ENCODE measurements at regions not wholly inside any gene's neighbourhood (a gene's known extent, or its start where the extent isn't known, plus 50 kb on each side); places are given as distances from the start of the nearest gene placed in this dataset.

DNA sequence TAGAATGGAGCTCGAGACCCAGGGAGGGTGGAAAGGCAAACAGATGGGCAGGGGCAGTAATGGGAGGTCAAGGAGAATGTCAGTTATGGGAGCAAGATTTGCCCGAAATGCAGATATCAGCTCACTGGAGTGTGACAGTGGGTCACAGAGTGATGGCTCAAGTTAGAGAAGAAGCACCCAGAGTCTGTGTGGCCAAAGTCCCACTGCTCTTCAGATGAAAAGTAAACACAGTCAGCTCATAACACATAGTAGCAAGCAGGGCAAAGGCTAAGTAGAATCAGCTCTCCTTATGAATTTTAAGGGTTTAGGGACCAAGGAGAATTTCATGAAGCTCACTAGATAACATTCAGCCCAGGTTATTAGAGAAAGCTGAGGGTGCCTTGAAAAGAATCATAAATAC lies 264.9 kb upstream of the MON1B start:
- no peak for ATAC-seq
- TF ChIP-seq ESRRG (CRISPR knock-in tag; IDR thresholded peaks at IDR 0.05) (no peak), RARB (CRISPR knock-in tag; IDR thresholded peaks at IDR 0.05) (no peak), ZNF565 (CRISPR knock-in tag; conservative IDR thresholded peaks at IDR 0.05; ENCODE audit: low read depth) (no peak), TOX (CRISPR knock-in tag; IDR thresholded peaks at IDR 0.05; ENCODE audit: borderline replicate concordance) (no peak), PPARA (CRISPR knock-in tag; IDR thresholded peaks at IDR 0.05; ENCODE audit: borderline replicate concordance) (no peak), SNAI2 (CRISPR knock-in tag; IDR thresholded peaks at IDR 0.05) (no peak), BACH2 (CRISPR knock-in tag; IDR thresholded peaks at IDR 0.05; ENCODE audit: borderline replicate concordance) (no peak), ZC3H10 (CRISPR knock-in tag; IDR thresholded peaks at IDR 0.05) (no peak), ZFP30 (CRISPR knock-in tag; IDR thresholded peaks at IDR 0.05) (no peak)
- TF ChIP-seq, protein P1, sequence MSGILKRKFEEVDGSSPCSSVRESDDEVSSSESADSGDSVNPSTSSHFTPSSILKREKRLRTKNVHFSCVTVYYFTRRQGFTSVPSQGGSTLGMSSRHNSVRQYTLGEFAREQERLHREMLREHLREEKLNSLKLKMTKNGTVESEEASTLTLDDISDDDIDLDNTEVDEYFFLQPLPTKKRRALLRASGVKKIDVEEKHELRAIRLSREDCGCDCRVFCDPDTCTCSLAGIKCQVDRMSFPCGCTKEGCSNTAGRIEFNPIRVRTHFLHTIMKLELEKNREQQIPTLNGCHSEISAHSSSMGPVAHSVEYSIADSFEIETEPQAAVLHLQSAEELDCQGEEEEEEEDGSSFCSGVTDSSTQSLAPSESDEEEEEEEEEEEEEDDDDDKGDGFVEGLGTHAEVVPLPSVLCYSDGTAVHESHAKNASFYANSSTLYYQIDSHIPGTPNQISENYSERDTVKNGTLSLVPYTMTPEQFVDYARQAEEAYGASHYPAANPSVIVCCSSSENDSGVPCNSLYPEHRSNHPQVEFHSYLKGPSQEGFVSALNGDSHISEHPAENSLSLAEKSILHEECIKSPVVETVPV (CRISPR knock-in tag; IDR thresholded peaks at IDR 0.05) = no peak
- TF ChIP-seq, protein P2, sequence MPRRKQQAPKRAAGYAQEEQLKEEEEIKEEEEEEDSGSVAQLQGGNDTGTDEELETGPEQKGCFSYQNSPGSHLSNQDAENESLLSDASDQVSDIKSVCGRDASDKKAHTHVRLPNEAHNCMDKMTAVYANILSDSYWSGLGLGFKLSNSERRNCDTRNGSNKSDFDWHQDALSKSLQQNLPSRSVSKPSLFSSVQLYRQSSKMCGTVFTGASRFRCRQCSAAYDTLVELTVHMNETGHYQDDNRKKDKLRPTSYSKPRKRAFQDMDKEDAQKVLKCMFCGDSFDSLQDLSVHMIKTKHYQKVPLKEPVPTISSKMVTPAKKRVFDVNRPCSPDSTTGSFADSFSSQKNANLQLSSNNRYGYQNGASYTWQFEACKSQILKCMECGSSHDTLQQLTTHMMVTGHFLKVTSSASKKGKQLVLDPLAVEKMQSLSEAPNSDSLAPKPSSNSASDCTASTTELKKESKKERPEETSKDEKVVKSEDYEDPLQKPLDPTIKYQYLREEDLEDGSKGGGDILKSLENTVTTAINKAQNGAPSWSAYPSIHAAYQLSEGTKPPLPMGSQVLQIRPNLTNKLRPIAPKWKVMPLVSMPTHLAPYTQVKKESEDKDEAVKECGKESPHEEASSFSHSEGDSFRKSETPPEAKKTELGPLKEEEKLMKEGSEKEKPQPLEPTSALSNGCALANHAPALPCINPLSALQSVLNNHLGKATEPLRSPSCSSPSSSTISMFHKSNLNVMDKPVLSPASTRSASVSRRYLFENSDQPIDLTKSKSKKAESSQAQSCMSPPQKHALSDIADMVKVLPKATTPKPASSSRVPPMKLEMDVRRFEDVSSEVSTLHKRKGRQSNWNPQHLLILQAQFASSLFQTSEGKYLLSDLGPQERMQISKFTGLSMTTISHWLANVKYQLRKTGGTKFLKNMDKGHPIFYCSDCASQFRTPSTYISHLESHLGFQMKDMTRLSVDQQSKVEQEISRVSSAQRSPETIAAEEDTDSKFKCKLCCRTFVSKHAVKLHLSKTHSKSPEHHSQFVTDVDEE (CRISPR knock-in tag; IDR thresholded peaks at IDR 0.05) = no peak
- TF ChIP-seq, protein P3, sequence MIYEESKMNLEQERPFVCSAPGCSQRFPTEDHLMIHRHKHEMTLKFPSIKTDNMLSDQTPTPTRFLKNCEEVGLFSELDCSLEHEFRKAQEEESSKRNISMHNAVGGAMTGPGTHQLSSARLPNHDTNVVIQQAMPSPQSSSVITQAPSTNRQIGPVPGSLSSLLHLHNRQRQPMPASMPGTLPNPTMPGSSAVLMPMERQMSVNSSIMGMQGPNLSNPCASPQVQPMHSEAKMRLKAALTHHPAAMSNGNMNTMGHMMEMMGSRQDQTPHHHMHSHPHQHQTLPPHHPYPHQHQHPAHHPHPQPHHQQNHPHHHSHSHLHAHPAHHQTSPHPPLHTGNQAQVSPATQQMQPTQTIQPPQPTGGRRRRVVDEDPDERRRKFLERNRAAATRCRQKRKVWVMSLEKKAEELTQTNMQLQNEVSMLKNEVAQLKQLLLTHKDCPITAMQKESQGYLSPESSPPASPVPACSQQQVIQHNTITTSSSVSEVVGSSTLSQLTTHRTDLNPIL (CRISPR knock-in tag; IDR thresholded peaks at IDR 0.05; ENCODE audit: low read depth) = no peak

DNA sequence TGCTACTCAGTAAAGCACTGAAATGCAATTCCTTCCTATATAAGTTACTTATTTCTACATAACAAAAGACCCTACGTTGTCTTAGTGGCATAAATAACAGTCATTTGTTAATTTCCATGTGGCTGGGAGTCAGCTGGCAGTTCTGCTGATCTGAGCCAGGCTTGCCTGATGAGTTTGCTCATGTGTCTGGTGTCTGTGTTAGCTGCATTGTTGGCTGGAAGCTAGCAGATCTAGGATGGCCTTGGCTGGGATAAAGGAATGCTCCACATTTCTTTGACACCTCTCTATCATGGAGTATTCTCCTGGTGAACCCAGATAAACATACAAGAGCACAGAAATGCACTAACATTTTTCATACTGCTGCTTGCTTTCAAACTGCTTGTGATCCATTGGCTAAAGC lies 264.4 kb upstream of the MON1B start:
- ATAC-seq = no peak

DNA sequence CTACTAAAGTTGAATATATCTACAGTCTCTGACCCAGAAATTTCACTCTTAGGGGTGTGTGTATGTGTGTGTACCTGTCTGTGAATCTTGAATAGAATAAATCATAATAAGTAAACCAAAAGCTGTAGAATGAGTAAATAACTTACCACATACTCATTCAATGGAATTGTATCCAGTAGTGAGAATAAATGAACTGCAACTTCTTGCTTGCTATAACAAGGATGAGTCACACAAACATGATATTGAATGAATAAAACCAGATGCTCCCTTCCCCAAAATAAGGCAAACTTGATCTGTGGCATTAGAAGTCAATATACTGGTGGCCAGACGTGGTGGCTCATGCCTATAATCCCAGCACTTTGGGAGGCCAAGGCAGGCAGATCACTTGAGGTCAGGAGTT lies 259.8 kb upstream of the MON1B start:
- TF ChIP-seq BACH2 (CRISPR knock-in tag; IDR thresholded peaks at IDR 0.05; ENCODE audit: borderline replicate concordance) = no peak
- peak; percentile 76 for ATAC-seq

More for the DNA sequence above, 264.4 kb upstream of the MON1B start:
- TF ChIP-seq ZNF8 (CRISPR knock-in tag; IDR thresholded peaks at IDR 0.05) (no peak), ZC3H10 (CRISPR knock-in tag; IDR thresholded peaks at IDR 0.05) (no peak), OSR1 (CRISPR knock-in tag; IDR thresholded peaks at IDR 0.05) (no peak), BACH2 (CRISPR knock-in tag; IDR thresholded peaks at IDR 0.05; ENCODE audit: borderline replicate concordance) (no peak), ZNF565 (CRISPR knock-in tag; conservative IDR thresholded peaks at IDR 0.05; ENCODE audit: low read depth) (no peak), TOX (CRISPR knock-in tag; IDR thresholded peaks at IDR 0.05; ENCODE audit: borderline replicate concordance) (no peak), ZFP30 (CRISPR knock-in tag; IDR thresholded peaks at IDR 0.05) (no peak), SNAI2 (CRISPR knock-in tag; IDR thresholded peaks at IDR 0.05) (no peak), PPARA (CRISPR knock-in tag; IDR thresholded peaks at IDR 0.05; ENCODE audit: borderline replicate concordance) (no peak)
- TF ChIP-seq, protein P2 (CRISPR knock-in tag; IDR thresholded peaks at IDR 0.05) = no peak
- TF ChIP-seq, protein P4, sequence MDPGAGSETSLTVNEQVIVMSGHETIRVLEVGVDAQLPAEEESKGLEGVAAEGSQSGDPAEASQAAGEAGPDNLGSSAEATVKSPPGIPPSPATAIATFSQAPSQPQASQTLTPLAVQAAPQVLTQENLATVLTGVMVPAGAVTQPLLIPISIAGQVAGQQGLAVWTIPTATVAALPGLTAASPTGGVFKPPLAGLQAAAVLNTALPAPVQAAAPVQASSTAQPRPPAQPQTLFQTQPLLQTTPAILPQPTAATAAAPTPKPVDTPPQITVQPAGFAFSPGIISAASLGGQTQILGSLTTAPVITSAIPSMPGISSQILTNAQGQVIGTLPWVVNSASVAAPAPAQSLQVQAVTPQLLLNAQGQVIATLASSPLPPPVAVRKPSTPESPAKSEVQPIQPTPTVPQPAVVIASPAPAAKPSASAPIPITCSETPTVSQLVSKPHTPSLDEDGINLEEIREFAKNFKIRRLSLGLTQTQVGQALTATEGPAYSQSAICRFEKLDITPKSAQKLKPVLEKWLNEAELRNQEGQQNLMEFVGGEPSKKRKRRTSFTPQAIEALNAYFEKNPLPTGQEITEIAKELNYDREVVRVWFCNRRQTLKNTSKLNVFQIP (CRISPR knock-in tag; IDR thresholded peaks at IDR 0.05; ENCODE audit: borderline replicate concordance, low read depth) = no peak

DNA sequence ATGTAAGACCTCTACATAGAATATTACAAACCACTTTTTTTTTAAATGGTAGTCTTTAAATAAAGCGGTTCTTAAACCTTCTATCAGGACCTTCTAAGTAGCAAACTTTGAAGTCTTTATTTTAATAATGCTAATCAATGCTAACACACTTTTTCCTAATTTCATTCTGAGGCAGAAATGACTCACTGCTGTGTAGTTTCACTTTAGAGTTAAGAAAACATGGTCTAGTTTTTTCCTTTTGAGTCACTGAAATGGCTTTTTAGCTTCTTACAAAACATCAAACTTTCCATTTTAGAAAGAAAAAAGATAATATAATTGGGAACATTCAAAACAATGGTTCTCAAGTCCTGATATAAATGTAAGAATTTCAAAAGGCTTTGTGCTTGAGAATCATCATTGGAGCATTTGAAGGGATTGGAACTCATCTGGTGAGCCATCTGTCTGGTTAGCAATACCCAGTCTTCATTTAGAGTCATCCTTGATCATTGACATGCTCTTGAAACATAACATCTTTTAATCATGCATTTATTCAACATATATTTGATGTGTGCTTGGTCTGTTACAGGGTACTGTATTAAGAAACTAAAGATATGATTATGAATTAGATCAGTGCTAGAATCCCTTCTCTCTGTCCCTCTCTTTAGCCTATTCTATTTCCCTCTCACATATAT lies 258.3 kb upstream of the MON1B start:
- ATAC-seq = no peak; the same call in 2 of the 3 replicates
- TF ChIP-seq OSR1 (CRISPR knock-in tag; IDR thresholded peaks at IDR 0.05) (no peak), ZC3H10 (CRISPR knock-in tag; IDR thresholded peaks at IDR 0.05) (no peak), SNAI2 (CRISPR knock-in tag; IDR thresholded peaks at IDR 0.05) (no peak), TOX (CRISPR knock-in tag; IDR thresholded peaks at IDR 0.05; ENCODE audit: borderline replicate concordance) (no peak), ZNF565 (CRISPR knock-in tag; conservative IDR thresholded peaks at IDR 0.05; ENCODE audit: low read depth) (no peak), BACH2 (CRISPR knock-in tag; IDR thresholded peaks at IDR 0.05; ENCODE audit: borderline replicate concordance) (no peak), TCF4 (CRISPR knock-in tag; IDR thresholded peaks at IDR 0.05; ENCODE audit: borderline replicate concordance) (no peak), ESRRG (CRISPR knock-in tag; IDR thresholded peaks at IDR 0.05) (no peak), ISL1 (CRISPR knock-in tag; IDR thresholded peaks at IDR 0.05) (no peak), CSDC2 (CRISPR knock-in tag; IDR thresholded peaks at IDR 0.05) (no peak)
- TF ChIP-seq, protein P2 (CRISPR knock-in tag; IDR thresholded peaks at IDR 0.05) = no peak

Measured in SK-N-SH treated with all-trans-retinoic acid at 6 μM for 48 hours (cell line).